GM12878 (cell line): ENCODE measurements at regions not wholly inside any gene's neighbourhood (a gene's known extent, or its start where the extent isn't known, plus 50 kb on each side); places are given as distances from the start of the nearest gene placed in this dataset.

ENCODE experiments used
- ATAC-seq: fragments of 200-7000 bp; cut with Tn5 transposase; 3 replicates; pipeline ENCODE4 v1.9.1; 2020; ENCODE audit warnings: mild to moderate bottlenecking, moderate library complexity
- BruUV-seq: library from RNA; stranded (reverse); fragments of 400-500 nt; replicated peaks from 2 replicates; lab custom pipeline; 2021; lab: Mats Ljungman, UMichigan
- CTCF ChIA-PET: fragments of 300-600 bp; sonication (Branson Sonifier 250); formaldehyde crosslinking; extraction: SDS; loops from one replicate; lab custom pipeline; 2021; ENCODE audit warnings: inconsistent platforms; lab: Yijun Ruan, JAX
- POLR2A ChIA-PET: fragments of 350-600 bp; formaldehyde crosslinking; extraction: SDS; loops from one replicate; lab custom pipeline; 2021; ENCODE audit warnings: inconsistent platforms; lab: Charles Lee
- RAD21 ChIA-PET: fragments of 300-600 bp; sonication (Branson Sonifier 250); formaldehyde crosslinking; loops from one replicate; lab custom pipeline; 2023; ENCODE audit warnings: antibody characterized with exemption; ENCODE audit not compliant: unreplicated experiment; lab: Charles Lee
- SMC1A ChIA-PET: fragments of 300-600 bp; sonication (Branson Sonifier 250); formaldehyde crosslinking; loops from one replicate; lab custom pipeline; 2023; ENCODE audit not compliant: unreplicated experiment, uncharacterized antibody; lab: Charles Lee
- DNase-seq: peaks from one replicate; pipeline ENCODE4 v3.0.0-alpha.2; 2011; ENCODE audit warnings: low read depth, low spot score
- FAIRE-seq: peaks from 3 replicates; lab custom pipeline; 2011; peaks lifted over from hg19 to GRCh38; lab: Jason Lieb, UNC
- H2AFZ ChIP-seq: 2 replicates; pipeline ENCODE4 v1.6.0; 2011; ENCODE audit warnings: low read depth, low read length, control low read depth; ENCODE audit not compliant: control insufficient read depth
- H3K27ac ChIP-seq: 2 replicates; pipeline ENCODE4 v1.5.1; 2011; ENCODE audit warnings: control low read depth; ENCODE audit not compliant: control insufficient read depth, insufficient read depth
- H3K27me3 ChIP-seq, 2 experiments: replicated peaks in 1 of 2; 2 replicates each; pipeline versions ENCODE4 v1.6.0 to v1.6.1; 2011; ENCODE audit warnings: low read length in 1 of 2; ENCODE audit not compliant: control insufficient read depth in 2 of 2, insufficient read depth in 2 of 2
- H3K36me3 ChIP-seq, 2 experiments: 2 replicates each; pipeline ENCODE4 v1.5.1; 2011; ENCODE audit warnings: low read length in 1 of 2; ENCODE audit not compliant: control insufficient read depth in 2 of 2, insufficient read depth in 2 of 2
- H3K4me1 ChIP-seq: 2 replicates; pipeline ENCODE4 v1.6.1; 2011; ENCODE audit warnings: mild to moderate bottlenecking, low read length, moderate library complexity, mixed read lengths; ENCODE audit not compliant: control insufficient read depth, insufficient read depth
- H3K4me2 ChIP-seq: 2 replicates; pipeline ENCODE4 v1.6.0; 2011; ENCODE audit warnings: control low read depth; ENCODE audit not compliant: control insufficient read depth, insufficient read depth
- H3K4me3 ChIP-seq: fragments of 200-600 bp; sonication (generic); 2 replicates; pipeline ENCODE4 v1.5.1; 2016
- H3K79me2 ChIP-seq: 2 replicates; pipeline ENCODE4 v1.6.0; 2011; ENCODE audit warnings: low read length; ENCODE audit not compliant: control insufficient read depth, insufficient read depth
- H3K9ac ChIP-seq: 2 replicates; pipeline ENCODE4 v1.8.0; 2011; ENCODE audit warnings: low read length, control low read depth, mixed read lengths; ENCODE audit not compliant: control insufficient read depth, insufficient read depth
- H3K9me3 ChIP-seq: replicated peaks from 3 replicates; pipeline ENCODE4 v1.5.1; 2011; ENCODE audit warnings: mild to moderate bottlenecking, low read length; ENCODE audit not compliant: control insufficient read depth, insufficient read depth
- H4K20me1 ChIP-seq: 2 replicates; pipeline ENCODE4 v1.6.0; 2011; ENCODE audit not compliant: control insufficient read depth, insufficient read depth
- CHD1 ChIP-seq: IDR thresholded peaks from 2 replicates; pipeline ENCODE4 v1.6.1; 2012; ENCODE audit warnings: low read depth, low read length, improper control_type of control experiment
- IRF4 ChIP-seq: IDR thresholded peaks from 2 replicates; pipeline ENCODE4 v1.6.1; 2011; ENCODE audit warnings: low read depth, low read length
- RAD21 ChIP-seq: IDR thresholded peaks from 2 replicates; pipeline ENCODE4 v1.6.1; 2011; ENCODE audit warnings: mild to moderate bottlenecking, low read depth, low read length, moderate library complexity; ENCODE audit not compliant: insufficient read depth
- RB1 ChIP-seq: fragments of 450-650 bp; formaldehyde crosslinking; IDR thresholded peaks from 2 replicates; pipeline ENCODE4 v1.6.1; 2017; ENCODE audit warnings: mild to moderate bottlenecking, borderline replicate concordance
- SMAD5 ChIP-seq: IDR thresholded peaks from 2 replicates; pipeline ENCODE4 v1.6.1; 2016; ENCODE audit warnings: antibody characterized with exemption, low read depth
- WGBS: methylation state at CpG from one replicate; pipeline ENCODE4 v1.1.6; 2016; ENCODE audit warnings: low lambda C conversion rate; ENCODE audit not compliant: insufficient replicate concordance, insufficient coverage; ENCODE audit errors: missing lambda C conversion rate; 5-methylcytosine and 5-hydroxymethylcytosine counted together
- in situ Hi-C: fragments of 300-500 bp; cut with MboI; formaldehyde crosslinking; loops from 9 replicates; pipeline ENCODE4 v1.14.3; 2018; ENCODE audit warnings: mixed read lengths
- intact Hi-C: fragments of 100-400 bp; cut with micrococcal nuclease; formaldehyde crosslinking; loops from one replicate; pipeline ENCODE4 v1.14.2; 2022; ENCODE audit not compliant: unreplicated experiment
- TF ChIP-seq, protein P1 (sequence below): fragments of 450-650 bp; formaldehyde crosslinking; IDR thresholded peaks from 2 replicates; pipeline ENCODE4 v1.5.0; 2022; ENCODE audit warnings: mild to moderate bottlenecking, missing genetic modification characterization
- TF ChIP-seq, protein P2 (sequence below): IDR thresholded peaks from 2 replicates; pipeline ENCODE4 v1.6.1; 2011; ENCODE audit warnings: mild to moderate bottlenecking, low read depth, low read length, moderate library complexity; ENCODE audit not compliant: insufficient replicate concordance
- TF ChIP-seq, protein P3 (sequence below): fragments of 450-650 bp; IDR thresholded peaks from 2 replicates; pipeline ENCODE4 v1.6.1; 2018; ENCODE audit warnings: mild to moderate bottlenecking, low read depth, moderate library complexity; ENCODE audit not compliant: partially characterized antibody

- H3K9me3 ChIP-seq = no peaks in the 10 kb centered on the region
- DNase-seq (no peak), ATAC-seq (no peak), FAIRE-seq (no peak)
- H3K4me3 ChIP-seq = no peak overlapping the region
- no peaks in the 10 kb centered on the region for H3K27me3 ChIP-seq
- in situ Hi-C loops (no loop called here), intact Hi-C loops (no loop called here)
- CTCF ChIA-PET = no interaction called here
- no peak overlapping the region for H3K27ac ChIP-seq
- TF ChIP-seq, protein P1, sequence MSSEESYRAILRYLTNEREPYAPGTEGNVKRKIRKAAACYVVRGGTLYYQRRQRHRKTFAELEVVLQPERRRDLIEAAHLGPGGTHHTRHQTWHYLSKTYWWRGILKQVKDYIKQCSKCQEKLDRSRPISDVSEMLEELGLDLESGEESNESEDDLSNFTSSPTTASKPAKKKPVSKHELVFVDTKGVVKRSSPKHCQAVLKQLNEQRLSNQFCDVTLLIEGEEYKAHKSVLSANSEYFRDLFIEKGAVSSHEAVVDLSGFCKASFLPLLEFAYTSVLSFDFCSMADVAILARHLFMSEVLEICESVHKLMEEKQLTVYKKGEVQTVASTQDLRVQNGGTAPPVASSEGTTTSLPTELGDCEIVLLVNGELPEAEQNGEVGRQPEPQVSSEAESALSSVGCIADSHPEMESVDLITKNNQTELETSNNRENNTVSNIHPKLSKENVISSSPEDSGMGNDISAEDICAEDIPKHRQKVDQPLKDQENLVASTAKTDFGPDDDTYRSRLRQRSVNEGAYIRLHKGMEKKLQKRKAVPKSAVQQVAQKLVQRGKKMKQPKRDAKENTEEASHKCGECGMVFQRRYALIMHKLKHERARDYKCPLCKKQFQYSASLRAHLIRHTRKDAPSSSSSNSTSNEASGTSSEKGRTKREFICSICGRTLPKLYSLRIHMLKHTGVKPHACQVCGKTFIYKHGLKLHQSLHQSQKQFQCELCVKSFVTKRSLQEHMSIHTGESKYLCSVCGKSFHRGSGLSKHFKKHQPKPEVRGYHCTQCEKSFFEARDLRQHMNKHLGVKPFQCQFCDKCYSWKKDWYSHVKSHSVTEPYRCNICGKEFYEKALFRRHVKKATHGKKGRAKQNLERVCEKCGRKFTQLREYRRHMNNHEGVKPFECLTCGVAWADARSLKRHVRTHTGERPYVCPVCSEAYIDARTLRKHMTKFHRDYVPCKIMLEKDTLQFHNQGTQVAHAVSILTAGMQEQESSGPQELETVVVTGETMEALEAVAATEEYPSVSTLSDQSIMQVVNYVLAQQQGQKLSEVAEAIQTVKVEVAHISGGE (CRISPR knock-in tag) = no peak
- TF ChIP-seq, protein P2, sequence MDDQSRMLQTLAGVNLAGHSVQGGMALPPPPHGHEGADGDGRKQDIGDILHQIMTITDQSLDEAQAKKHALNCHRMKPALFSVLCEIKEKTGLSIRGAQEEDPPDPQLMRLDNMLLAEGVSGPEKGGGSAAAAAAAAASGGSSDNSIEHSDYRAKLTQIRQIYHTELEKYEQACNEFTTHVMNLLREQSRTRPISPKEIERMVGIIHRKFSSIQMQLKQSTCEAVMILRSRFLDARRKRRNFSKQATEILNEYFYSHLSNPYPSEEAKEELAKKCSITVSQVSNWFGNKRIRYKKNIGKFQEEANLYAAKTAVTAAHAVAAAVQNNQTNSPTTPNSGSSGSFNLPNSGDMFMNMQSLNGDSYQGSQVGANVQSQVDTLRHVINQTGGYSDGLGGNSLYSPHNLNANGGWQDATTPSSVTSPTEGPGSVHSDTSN = no peak
- TF ChIP-seq RAD21 (no peak), IRF4 (no peak), CHD1 (no peak), SMAD5 (no peak), RB1 (no peak)
- TF ChIP-seq, protein P3, sequence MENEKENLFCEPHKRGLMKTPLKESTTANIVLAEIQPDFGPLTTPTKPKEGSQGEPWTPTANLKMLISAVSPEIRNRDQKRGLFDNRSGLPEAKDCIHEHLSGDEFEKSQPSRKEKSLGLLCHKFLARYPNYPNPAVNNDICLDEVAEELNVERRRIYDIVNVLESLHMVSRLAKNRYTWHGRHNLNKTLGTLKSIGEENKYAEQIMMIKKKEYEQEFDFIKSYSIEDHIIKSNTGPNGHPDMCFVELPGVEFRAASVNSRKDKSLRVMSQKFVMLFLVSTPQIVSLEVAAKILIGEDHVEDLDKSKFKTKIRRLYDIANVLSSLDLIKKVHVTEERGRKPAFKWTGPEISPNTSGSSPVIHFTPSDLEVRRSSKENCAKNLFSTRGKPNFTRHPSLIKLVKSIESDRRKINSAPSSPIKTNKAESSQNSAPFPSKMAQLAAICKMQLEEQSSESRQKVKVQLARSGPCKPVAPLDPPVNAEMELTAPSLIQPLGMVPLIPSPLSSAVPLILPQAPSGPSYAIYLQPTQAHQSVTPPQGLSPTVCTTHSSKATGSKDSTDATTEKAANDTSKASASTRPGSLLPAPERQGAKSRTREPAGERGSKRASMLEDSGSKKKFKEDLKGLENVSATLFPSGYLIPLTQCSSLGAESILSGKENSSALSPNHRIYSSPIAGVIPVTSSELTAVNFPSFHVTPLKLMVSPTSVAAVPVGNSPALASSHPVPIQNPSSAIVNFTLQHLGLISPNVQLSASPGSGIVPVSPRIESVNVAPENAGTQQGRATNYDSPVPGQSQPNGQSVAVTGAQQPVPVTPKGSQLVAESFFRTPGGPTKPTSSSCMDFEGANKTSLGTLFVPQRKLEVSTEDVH = no peak
- RAD21 ChIA-PET = no interaction called here
- no peaks in the 10 kb centered on the region for H3K36me3 ChIP-seq
- WGBS = 0% methylated on average over 1 of the region's 1 CpG
- SMC1A ChIA-PET = no interaction called here
- no peaks in the 10 kb centered on the region for H3K4me1 ChIP-seq
- POLR2A ChIA-PET = no interaction called here
- no TSS peak for BruUV-seq
- H3K79me2 ChIP-seq = no peaks in the 10 kb centered on the region
- no peaks in the 10 kb centered on the region for H4K20me1 ChIP-seq
- H2AFZ ChIP-seq = no peak overlapping the region
- no peak overlapping the region for H3K9ac ChIP-seq
- no peak overlapping the region for H3K4me2 ChIP-seq
Measured at GRCh38 chr3:18501679-18502343, 76.7 kb upstream of the SATB1 start.
